Endothelial cell (in vitro differentiated cells): ENCODE measurements at regions not wholly inside any gene's neighbourhood (a gene's known extent, or its start where the extent isn't known, plus 50 kb on each side); places are given as distances from the start of the nearest gene placed in this dataset.

ENCODE experiments used
- DNase-seq: peaks from one replicate; pipeline ENCODE4 v3.0.0; 2021; ENCODE audit warnings: low spot score
- H3K27ac Mint-ChIP-seq: one replicate; pipeline ENCODE4 v1.8.0; 2021; ENCODE audit warnings: mixed read lengths, inconsistent platforms; ENCODE audit not compliant: unreplicated experiment
- H3K27me3 Mint-ChIP-seq: one replicate; pipeline ENCODE4 v1.8.0; 2021; ENCODE audit warnings: mild to moderate bottlenecking, moderate library complexity, mixed read lengths, inconsistent platforms; ENCODE audit not compliant: unreplicated experiment
- H3K36me3 Mint-ChIP-seq: one replicate; pipeline ENCODE4 v1.8.0; 2021; ENCODE audit warnings: mild to moderate bottlenecking, low read depth, mixed read lengths, inconsistent platforms; ENCODE audit not compliant: unreplicated experiment
- H3K4me1 Mint-ChIP-seq: one replicate; pipeline ENCODE4 v1.8.0; 2021; ENCODE audit warnings: mild to moderate bottlenecking, mixed read lengths, inconsistent platforms; ENCODE audit not compliant: unreplicated experiment
- H3K4me3 Mint-ChIP-seq: one replicate; pipeline ENCODE4 v1.8.0; 2021; ENCODE audit warnings: mild to moderate bottlenecking, mixed read lengths, inconsistent platforms; ENCODE audit not compliant: unreplicated experiment
- H3K9me3 Mint-ChIP-seq: one replicate; pipeline ENCODE4 v1.8.0; 2021; ENCODE audit warnings: mixed read lengths, inconsistent platforms; ENCODE audit not compliant: unreplicated experiment
- CTCF ChIP-seq: fragments of 200-600 bp; sonication (generic); IDR thresholded peaks from one replicate; pipeline ENCODE4 v1.5.0; 2021; ENCODE audit warnings: antibody characterized with exemption; ENCODE audit not compliant: unreplicated experiment

- Mint-ChIP-seq H3K27ac (no peak overlapping the region), H3K4me1 (peaks cover 4% of the 10 kb centered on the region), H3K27me3 (peaks cover 13% of the 10 kb centered on the region), H3K9me3 (no peaks in the 10 kb centered on the region), H3K36me3 (no peaks in the 10 kb centered on the region), H3K4me3 (no peak overlapping the region)
- no peak for DNase-seq
- no peak for TF ChIP-seq CTCF
Observed at GRCh38 chr9:134227451-134228411, 63.4 kb upstream of the RNU6ATAC start.

GRCh38 chr9:134228649-134229048 is 64.3 kb upstream of the RNU6ATAC start:
- Mint-ChIP-seq H3K4me3 (no peak overlapping the region), H3K27me3 (peaks cover 13% of the 10 kb centered on the region), H3K9me3 (no peaks in the 10 kb centered on the region), H3K4me1 (peaks cover 4% of the 10 kb centered on the region), H3K36me3 (no peaks in the 10 kb centered on the region), H3K27ac (no peak overlapping the region)
- no peak for DNase-seq
- TF ChIP-seq CTCF, result no peak

- Mint-ChIP-seq H3K36me3 (no peaks in the 10 kb centered on the region), H3K9me3 (no peaks in the 10 kb centered on the region), H3K4me1 (peaks cover 4% of the 10 kb centered on the region), H3K4me3 (no peak overlapping the region), H3K27me3 (peaks cover 13% of the 10 kb centered on the region), H3K27ac (no peak overlapping the region)
- no peak for TF ChIP-seq CTCF
- DNase-seq, result no peak
Observed at GRCh38 chr9:134229466-134230091, 65.2 kb upstream of the RNU6ATAC start.

- TF ChIP-seq CTCF, result no peak
- peaks cover 4% of the 10 kb centered on the region for H3K4me1 Mint-ChIP-seq
- no peak overlapping the region for H3K27ac Mint-ChIP-seq
- H3K9me3 Mint-ChIP-seq, result no peaks in the 10 kb centered on the region
- H3K4me3 Mint-ChIP-seq, result no peak overlapping the region
- DNase-seq, result no peak
- H3K27me3 Mint-ChIP-seq, result peaks cover 13% of the 10 kb centered on the region
- H3K36me3 Mint-ChIP-seq, result no peaks in the 10 kb centered on the region
Observed at GRCh38 chr9:134230092-134230941, 66.0 kb upstream of the RNU6ATAC start.
